RWPE2 (cell line): ENCODE measurements at regions not wholly inside any gene's neighbourhood (a gene's known extent, or its start where the extent isn't known, plus 50 kb on each side); places are given as distances from the start of the nearest gene placed in this dataset.

Source experiments
- ATAC-seq: fragments of 200-7000 bp; cut with Tn5 transposase; 3 replicates; pipeline ENCODE4 v1.9.1; 2021; ENCODE audit warnings: low read depth
- DNase-seq: peaks from one replicate; pipeline ENCODE4 v3.0.0-alpha.2; 2020; ENCODE audit warnings: low spot score
- H3K27ac ChIP-seq: fragments of 450-650 bp; 2 replicates; pipeline ENCODE4 v1.5.1; 2017; ENCODE audit warnings: mild to moderate bottlenecking; ENCODE audit not compliant: poor library complexity, severe bottlenecking
- H3K27me3 ChIP-seq: fragments of 250-450 bp; sonication (Bioruptor Pico); 2 replicates; pipeline ENCODE4 v1.5.1; 2021; ENCODE audit warnings: mild to moderate bottlenecking, moderate library complexity; ENCODE audit not compliant: insufficient read depth, poor library complexity, severe bottlenecking
- H3K36me3 ChIP-seq: fragments of 250-450 bp; sonication (Bioruptor Pico); 2 replicates; pipeline ENCODE4 v1.5.1; 2020; ENCODE audit warnings: low read depth, mild to moderate bottlenecking, moderate library complexity
- H3K4me1 ChIP-seq: fragments of 250-450 bp; sonication (Bioruptor Pico); 2 replicates; pipeline ENCODE4 v1.5.1; 2021; ENCODE audit warnings: mild to moderate bottlenecking, moderate library complexity; ENCODE audit not compliant: insufficient read depth, poor library complexity, severe bottlenecking
- H3K4me3 ChIP-seq: fragments of 250-450 bp; sonication (Bioruptor Pico); 2 replicates; pipeline ENCODE4 v1.5.1; 2021; ENCODE audit warnings: mild to moderate bottlenecking, moderate library complexity; ENCODE audit not compliant: severe bottlenecking
- H3K9me3 ChIP-seq: fragments of 250-450 bp; sonication (Bioruptor Pico); 2 replicates; pipeline ENCODE4 v1.5.1; 2021; ENCODE audit warnings: mild to moderate bottlenecking, moderate library complexity; ENCODE audit not compliant: severe bottlenecking
- CTCF ChIP-seq: fragments of 450-650 bp; IDR thresholded peaks from one replicate; pipeline ENCODE4 v1.5.1; 2017; ENCODE audit warnings: mild to moderate bottlenecking, moderate library complexity; ENCODE audit not compliant: poor library complexity, severe bottlenecking

DNA sequence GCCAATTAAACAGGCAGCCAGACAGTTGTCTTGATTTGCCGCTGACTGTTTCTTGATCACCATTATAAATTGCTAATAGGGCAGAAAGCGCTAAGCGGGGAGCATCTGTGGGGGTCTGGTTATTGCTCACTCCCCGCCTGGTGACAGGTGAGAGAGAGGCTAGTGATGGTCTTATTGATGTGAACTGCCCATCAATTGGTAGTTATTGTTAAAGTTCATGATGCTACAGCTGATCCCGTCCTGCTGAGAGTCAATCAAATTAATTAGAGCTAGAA is 148.5 kb downstream of the LNPK start:
- peaks cover 8% of the 10 kb centered on the region for H3K4me1 ChIP-seq
- H3K27me3 ChIP-seq, result no peaks in the 10 kb centered on the region
- ATAC-seq, result no peak
- H3K9me3 ChIP-seq, result no peaks in the 10 kb centered on the region
- no peak for TF ChIP-seq CTCF
- no peak for DNase-seq
- no peak overlapping the region for H3K27ac ChIP-seq
- no peak overlapping the region for H3K4me3 ChIP-seq
- H3K36me3 ChIP-seq, result no peaks in the 10 kb centered on the region

DNA sequence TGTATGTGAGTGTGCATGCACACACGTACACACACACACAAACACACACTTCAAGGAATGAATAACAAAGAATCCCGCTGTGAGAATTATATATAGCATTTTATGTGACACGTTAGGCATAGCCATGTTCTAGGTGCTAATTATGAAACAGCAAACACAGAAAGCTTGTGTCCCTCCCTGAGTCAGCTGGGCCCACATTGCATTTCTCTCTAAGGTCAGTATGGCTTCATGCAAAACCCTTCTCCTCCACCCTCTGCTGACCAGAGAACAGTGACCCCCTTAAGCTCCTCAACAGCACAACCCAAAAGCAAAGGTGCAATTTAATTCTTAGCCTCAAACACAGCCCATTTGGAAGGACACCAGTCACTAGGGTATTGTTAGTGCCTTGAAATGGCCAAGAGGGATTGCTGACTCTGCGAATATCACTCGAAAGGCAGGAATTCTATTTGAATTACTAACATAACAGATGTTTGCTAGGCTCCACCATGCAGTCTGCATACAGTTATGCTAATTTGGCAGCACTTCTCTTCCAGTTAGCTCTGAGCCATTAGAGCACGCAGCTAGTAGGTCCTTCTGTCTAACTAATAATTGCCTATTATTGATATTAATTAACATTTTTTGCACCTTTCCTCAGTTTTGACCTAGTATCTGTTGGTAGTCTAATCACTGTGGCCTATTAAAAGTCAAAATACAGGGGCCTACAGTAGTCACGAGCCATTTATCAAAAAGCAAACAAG is 149.0 kb downstream of the LNPK start:
- TF ChIP-seq CTCF, result no peak
- Histone ChIP-seq H3K27me3 (no peaks in the 10 kb centered on the region), H3K36me3 (no peaks in the 10 kb centered on the region), H3K27ac (no peak overlapping the region), H3K4me1 (peaks cover 8% of the 10 kb centered on the region), H3K9me3 (no peaks in the 10 kb centered on the region), H3K4me3 (no peak overlapping the region)
- ATAC-seq, result no peak
- DNase-seq, result no peak

DNA sequence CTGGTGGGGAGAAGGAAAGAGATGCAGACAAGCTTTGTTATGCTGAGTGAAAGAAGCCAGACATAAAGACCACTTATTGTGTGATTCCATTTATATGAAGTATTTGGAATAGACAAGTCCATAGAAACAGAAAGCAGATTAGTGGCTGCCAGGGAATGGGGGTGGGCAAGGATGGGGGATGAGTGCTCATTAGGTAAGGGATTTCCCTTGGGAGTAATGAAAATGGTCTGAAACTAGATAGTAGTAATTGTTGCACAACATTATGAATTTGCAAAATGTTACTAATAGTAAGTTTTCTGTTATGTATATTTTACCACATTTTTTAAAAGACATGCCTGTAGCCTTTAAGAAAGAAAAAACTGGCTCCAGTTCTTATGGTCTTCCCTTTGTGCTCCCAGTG is 154.9 kb downstream of the LNPK start:
- no peaks in the 10 kb centered on the region for H3K36me3 ChIP-seq
- no peak overlapping the region for H3K4me3 ChIP-seq
- H3K27me3 ChIP-seq, result no peaks in the 10 kb centered on the region
- H3K4me1 ChIP-seq, result peaks cover 12% of the 10 kb centered on the region
- H3K9me3 ChIP-seq, result no peaks in the 10 kb centered on the region
- no peak for ATAC-seq
- DNase-seq, result no peak
- no peak overlapping the region for H3K27ac ChIP-seq
- TF ChIP-seq CTCF, result no peak

DNA sequence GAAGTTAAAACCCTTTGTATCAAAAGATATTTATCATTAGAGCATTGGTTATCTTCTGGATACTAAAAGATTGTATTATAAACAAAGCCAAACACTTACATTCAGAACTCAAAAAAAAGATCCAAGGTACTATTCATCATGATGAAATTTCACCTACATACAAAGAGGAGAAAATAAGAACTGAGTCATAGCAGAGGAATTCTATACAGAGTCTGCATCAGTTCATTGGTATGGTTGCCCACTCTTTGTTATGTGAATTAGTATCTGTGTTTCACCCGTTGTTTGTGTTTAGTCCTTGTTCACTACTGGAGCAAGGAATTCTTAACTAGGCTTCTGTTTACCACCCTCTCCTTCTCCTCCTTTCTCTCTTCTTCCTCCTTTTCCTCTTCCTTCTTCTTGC is 157.9 kb downstream of the LNPK start:
- Histone ChIP-seq H3K27ac (no peak overlapping the region), H3K27me3 (no peaks in the 10 kb centered on the region), H3K9me3 (no peaks in the 10 kb centered on the region), H3K4me3 (no peak overlapping the region), H3K4me1 (peaks cover 12% of the 10 kb centered on the region), H3K36me3 (no peaks in the 10 kb centered on the region)
- ATAC-seq (peak; percentile 100), DNase-seq (no peak)
- TF ChIP-seq CTCF, result no peak

GRCh38 chr2:175843625-175844024 is 158.4 kb downstream of the LNPK start:
- ATAC-seq (no peak), DNase-seq (no peak)
- no peak for TF ChIP-seq CTCF
- Histone ChIP-seq H3K27ac (no peak overlapping the region), H3K9me3 (no peaks in the 10 kb centered on the region), H3K27me3 (no peaks in the 10 kb centered on the region), H3K36me3 (no peaks in the 10 kb centered on the region), H3K4me3 (no peak overlapping the region), H3K4me1 (peaks cover 12% of the 10 kb centered on the region)
